Stimulated activated CD8-positive, alpha-beta memory T cell treated with anti-CD3 and anti-CD28 coated beads, Interleukin-15, amount 100 ng/mL, for 4 hours (primary cell): ENCODE measurements at regions not wholly inside any gene's neighbourhood (a gene's known extent, or its start where the extent isn't known, plus 50 kb on each side); places are given as distances from the start of the nearest gene placed in this dataset.

Source experiments
- DNase-seq, 2 donors: peaks; one replicate each; pipeline ENCODE4 v3.0.0-alpha.2; 2020; ENCODE audit warnings: low read depth in 2 of 2

DNA sequence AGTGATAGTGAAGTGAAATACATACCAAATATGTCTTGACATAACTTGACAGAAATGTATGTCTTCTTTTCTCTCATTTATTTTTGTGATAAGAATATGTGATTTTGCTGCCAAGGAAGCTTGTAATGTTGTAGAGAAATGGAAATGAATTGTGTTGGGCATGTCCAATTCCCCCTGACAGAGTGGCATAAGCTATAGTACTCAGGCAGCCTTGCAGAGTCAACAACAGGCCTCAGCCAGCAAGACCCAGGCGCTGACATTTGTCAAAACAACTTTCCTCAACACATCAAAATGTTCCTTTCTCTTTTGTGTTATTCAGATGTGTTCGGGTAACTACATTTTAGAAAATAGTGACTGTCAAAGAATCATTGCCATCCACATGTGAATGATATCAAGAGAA lies 538.1 kb upstream of the ATP11B start:
- DNase-seq, result no peak

DNA sequence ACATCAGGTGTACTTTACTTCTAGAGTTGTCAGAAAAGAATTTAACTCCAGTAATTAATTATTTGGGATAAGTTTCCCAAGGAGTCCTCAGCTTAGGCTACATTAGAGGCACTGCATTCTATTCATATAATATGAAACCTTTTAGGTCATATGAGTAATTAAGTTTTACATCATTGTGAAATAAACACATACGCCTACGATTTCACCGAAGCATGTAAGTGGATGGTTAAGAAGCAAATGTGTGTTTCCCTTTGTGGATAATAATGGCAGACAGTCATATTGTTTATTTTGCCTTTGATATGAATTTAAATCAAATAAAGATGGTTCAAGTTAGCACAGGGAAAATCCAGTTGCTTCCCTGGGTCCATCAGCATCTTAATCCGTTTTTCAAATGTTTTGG lies 535.9 kb upstream of the ATP11B start:
- DNase-seq, result no peak

DNA sequence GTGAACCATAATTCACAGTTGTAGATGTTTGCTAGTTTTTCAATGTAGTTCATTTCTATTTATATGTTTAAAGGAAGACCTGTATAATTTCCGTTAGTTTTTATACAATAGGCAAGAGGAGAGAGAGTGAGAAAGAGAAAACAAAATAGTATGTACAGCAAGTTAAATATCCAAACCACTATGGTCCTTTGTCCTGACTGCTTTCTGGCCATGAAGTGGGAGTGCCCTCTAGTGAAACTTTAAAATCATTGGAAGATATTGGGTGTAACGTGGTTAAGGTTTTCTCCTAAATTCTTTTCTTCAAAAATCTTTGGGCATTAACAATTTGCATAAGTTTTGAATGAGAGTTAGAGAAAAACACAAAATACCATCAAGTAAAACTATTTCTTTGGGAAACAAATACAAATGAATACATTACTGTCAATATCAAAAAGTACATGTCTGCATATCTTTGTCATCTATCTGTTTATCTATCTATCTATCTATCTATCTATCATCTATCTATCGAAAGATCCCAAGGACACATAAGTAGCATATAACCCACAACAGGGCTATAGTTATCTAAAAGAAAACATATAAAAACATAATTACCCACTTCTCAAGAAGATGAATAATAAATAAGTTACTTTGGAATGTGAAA lies 534.6 kb upstream of the ATP11B start:
- DNase-seq, result no peak

DNA sequence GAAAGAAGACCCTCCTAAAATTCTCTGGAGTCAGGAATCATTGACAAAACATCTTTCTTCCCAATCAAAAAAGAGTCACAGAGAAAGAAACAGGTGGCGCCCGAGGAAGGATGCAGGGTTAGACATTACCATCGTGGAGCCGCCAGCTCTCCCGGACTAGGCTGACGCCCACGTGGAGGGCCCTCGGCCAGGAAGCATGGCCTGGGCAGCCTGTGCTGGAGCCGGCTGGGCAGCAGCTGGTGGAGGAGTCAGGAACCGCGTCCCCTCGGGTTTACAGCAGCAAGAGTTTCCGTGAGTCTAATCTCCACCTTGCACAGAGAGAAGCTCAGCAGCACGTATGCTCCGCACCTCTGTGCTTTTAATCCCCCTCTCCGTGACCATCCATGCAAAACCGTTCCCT lies 533.7 kb upstream of the ATP11B start:
- DNase-seq, result no peak

DNA sequence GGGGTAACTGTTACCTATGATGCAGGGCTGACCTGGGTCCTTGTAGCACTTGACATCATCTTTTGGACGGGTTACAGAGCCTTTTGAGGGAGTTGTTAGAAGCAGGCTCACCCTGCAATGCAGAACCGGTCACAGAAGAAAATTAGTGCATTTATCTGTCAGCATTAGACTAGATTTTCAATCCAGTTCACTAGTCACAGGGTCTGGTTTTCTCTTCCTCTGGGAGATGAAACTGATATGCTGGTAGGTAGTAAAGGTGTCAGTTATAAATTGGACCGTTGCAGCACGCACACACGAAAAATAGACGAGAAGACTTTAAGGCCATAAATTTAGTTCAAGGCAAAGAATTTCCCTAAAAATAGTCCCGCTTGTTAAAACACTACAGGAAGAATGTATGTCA lies 532.3 kb upstream of the ATP11B start:
- DNase-seq, result no peak

DNA sequence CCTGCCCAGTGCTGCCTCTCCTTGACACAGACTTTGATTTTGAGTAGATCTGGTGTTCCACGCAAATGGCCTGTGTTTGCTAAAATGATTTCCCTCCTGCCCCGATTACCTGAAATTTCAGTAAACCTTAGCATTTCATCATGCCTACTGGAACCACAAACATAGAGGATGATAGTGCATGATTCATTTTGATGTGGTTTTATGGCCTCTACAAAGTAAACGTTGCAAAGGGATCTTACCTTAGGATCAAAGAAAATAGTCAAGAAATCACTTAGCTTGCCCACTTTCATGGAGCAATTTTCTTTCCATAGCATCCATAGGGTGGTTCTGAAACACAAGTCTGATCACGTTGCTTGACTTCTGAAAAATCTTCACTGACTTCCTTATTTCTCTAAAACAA lies 524.6 kb upstream of the ATP11B start:
- no peak for DNase-seq

DNA sequence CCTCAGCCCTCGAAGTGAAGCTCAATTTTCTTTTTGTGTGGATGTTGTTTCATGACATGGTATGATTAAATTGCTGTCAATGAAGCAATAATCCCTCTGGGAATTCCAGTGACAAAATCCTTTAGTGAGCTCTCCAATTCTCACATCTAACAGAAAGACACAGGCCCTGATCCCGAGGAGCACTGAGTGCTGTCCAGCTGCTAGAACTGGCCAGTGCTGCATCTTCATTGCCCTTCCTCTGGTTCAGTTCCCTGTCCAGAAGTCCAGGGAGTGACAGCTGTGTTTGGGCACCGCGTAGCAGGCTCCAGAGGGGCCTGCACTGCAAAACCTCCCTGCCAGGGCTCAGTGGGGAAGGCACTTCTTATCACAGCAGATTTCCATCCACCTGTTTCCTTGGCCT lies 516.8 kb upstream of the ATP11B start:
- DNase-seq, result no peak

DNA sequence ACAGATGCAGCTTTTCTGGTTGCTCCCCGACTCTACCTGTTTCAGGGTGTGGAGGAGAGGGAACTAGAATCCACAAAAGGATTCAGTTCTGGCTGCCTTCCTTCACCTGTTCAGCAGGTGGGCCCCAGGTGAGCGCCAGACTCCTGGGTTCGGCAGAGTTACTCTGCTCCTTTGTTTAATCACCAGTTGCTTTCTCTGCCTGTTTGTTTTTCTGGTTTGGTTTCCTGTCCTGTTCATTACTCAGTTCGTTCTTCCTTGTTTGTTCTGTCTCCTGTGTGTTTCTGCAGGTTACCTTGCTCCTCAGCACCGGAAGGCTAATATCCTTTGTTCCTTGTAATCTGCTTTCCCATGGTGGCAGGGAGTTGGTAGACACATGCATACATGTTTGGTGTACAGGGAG lies 508.5 kb upstream of the ATP11B start:
- no peak for DNase-seq

DNA sequence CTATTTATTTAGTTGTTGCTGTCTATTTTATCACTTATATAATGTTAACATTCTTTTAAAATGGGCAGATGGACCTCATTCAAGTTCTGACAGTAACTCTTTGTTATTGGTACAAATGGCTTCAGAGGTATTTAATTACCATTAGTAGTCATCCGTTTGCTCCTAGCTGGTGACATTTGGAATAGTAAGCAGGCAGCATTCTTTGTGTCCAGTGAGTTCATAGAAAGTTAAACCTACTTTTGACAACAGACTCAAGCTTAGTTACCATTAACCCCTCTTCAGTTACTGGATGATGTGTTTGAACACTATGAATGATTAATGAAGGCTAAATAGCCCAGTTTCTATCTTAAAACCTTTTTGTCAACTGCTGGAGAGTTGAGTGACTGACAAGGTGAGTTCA lies 500.7 kb upstream of the ATP11B start:
- no peak for DNase-seq

DNA sequence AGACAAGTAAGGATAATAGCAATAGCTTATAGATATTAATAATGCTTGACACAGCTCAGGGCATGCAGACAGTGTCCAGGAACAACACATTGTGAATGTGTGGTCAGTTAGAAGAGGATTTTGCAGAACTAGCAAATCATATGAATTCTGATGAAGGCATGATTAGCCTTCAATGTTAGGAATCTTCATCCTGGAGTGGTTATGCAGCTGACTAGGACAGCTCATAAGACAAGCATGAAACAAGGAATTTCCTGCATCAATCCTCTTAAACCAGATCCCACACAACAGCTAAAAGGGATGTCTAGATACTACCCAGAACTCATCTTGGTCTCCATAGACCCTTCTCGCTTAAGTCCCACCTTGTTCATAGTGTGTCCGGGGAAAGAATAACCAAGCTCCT lies 499.0 kb upstream of the ATP11B start:
- DNase-seq, result no peak

DNA sequence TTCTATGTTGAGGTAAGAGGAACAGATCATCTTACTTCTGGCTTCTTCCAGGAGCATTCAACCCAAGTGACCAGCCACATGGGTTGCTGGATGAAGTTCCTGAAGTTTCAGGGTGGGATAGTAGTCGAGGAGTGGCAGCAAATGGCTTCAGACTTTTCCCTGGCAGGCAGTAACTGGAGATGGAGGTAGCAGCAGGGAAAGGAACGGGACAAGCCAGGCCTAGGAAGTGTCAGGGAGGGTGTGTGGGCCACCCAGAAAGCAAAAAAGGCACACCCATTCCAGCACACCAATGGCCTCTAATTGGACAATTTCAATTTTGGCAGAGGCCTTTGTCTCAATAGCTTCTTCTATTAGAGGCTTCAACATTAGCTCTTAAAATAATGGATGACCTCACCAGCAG lies 498.6 kb upstream of the ATP11B start:
- no peak for DNase-seq

DNA sequence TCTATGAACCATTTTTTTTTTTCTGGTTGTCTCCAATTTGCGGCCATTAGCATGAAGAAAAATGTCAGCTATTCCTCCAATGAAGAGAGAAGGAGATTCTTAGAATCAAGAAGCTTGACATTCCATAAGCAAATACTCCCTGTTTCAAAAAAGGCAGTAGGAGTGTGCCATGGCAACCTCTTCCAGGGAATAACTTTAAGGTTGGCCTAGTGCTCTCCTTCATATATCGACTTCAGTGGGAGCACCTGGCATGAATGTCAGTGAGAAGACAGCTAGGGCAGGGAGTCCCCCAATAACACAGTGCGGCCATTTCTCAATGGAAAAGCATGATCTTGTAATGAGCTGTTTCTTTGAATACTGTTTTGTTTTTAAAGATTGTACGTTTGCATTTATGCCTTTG lies 493.0 kb upstream of the ATP11B start:
- no peak for DNase-seq

DNA sequence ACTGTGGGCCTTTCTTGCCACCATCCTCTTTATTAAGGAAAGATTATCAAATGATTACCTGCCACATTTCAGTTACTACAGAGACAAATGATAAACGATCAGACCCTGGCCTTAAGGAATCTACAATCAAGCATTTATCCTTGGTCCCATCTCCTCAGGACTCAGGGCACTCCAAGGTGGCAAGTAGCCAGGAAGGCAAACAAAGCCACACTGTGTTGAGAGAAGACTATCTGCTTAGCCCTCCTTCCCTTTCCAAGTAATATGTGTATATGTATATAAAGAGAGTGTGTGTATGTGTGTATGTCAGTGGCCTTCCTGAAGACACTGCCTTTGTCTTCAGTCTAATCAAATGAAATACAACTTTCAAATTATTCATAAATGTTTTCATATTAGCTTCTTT lies 490.1 kb upstream of the ATP11B start:
- no peak for DNase-seq

DNA sequence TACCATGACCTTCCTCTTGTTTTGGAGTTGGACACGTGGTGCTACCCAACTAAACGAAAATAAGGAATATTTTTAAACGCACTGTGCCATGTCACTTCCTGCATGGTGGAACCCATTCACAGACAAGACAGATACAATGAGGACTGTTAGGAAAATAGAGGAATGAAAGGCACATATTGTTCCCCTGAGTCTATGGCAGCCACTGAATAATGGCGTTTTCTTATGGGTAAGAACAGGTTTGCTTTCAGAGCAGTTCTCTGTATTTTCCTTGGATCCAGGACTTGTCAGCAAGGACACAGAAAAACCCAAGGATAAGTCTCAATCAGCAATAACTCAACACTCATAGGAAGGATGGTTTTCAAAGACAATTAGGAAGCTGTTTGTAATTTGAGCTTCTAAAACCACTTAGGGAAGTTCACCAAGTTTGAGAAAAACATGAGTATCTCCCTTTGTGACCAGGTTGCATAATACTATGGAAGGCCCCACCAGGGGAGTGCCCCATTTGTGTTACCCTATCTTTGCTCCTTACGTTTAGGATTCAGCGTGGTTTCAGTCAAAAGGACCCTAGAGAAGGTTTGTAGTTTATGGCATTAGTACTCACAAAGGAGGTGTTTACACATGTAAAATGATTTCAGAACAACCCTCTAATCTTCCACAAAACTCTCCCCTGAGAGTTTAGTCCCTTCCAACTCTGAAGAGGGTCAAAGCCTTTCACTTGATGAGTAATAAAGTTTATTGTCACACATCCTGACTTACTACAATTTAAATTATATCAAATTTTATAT lies 487.2 kb upstream of the ATP11B start:
- no peak for DNase-seq

DNA sequence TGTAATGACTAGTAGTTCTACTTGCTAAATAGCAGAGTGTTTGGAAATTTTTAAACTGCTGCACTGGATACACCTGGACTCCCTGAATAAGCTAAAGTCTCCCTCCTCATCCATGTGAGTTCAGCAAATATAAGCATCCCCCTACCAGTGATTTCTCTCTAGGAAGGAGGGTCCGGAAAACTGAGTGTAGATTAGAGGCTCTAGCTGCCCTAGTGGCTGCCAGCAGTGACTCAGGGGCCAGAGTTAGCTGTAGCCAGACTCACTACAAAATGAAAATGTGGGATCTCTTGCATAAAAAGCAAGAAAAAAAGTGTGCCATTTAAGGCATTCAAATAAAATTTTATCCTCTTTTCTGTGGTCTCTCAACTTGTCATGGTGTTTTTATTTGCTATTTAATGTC lies 485.0 kb upstream of the ATP11B start:
- no peak for DNase-seq

DNA sequence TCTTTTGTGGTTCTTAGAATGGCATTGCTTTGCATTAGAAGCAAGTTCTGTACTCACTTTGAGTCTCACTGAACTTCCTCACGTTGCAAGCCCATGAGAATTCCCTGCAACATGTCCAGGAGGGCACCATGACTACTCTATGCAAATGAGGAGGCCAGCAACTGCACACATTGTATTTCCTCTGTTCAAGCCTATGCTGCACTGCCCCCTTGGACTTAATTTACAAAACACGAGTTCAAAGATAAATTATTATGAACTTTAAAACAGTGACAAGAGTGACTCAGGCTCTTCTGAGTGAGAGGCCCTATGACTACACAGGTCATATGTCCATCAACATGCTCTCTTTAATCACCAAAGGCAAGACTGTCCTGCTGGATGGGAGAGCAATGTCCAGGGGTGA lies 484.2 kb upstream of the ATP11B start:
- no peak for DNase-seq

DNA sequence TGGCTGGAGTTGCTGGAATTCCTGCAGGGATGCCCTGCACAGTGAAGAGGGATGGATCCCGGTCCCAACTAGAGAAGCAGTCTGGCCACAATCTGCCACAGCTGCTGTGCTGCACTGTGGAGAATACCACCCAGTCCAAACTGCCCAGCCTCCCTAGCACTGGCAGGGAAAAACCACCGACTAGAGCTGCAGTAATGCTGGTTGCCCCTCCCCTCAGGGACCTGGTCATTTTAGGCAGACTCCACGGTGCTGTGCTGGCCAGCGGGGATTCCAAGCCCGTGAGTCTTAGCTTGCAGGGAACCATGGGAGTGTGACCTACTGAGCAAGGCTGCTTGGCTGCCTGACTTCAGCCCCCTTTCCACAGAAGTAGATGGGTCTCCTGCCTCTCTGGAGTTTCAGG lies 478.0 kb upstream of the ATP11B start:
- no peak for DNase-seq

DNA sequence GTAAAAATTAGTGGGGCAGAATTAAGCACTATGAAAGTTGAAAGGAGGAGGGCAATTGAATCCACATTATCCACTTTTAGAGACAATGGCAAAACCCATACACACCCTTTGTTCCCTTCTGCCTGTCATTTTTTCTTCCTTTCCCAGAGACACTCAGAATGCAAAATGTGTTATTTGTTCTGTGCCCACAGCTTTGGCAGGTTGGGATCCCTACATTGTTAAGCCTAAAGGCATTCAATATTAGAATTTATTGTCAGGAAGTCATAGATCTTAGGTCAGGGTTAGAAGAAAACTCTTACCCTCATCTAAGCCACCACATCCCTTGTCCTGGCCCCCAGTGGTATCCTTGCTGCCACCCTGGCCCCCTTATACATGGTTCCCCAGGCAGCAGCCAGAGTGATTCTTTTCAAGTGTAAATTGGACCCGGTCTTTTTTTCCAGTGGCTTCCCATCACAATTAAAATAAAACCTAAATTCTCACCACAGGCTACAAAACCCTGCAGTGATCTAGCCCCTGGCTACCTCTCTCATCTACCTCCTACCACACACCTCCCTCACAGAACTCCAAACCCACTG lies 470.1 kb upstream of the ATP11B start:
- DNase-seq, result no peak

DNA sequence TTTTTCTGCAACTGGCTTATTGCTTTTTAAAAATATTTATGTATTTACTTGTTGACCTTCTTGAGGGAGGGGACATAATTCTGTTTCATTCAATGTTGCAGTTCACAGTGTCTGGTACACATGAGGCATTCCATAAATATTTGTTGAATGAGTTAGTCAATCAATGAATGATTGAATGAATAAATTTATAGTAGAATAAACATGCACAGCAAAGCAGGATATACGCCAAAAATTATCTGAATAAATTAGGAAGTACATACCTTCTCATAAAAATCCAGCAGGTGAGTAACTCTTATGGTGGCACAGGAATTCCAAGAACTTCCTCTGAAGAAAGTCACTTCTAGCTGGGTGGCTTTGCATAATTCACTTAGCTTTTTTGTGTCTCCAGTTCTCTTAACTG lies 469.4 kb upstream of the ATP11B start:
- DNase-seq, result no peak

DNA sequence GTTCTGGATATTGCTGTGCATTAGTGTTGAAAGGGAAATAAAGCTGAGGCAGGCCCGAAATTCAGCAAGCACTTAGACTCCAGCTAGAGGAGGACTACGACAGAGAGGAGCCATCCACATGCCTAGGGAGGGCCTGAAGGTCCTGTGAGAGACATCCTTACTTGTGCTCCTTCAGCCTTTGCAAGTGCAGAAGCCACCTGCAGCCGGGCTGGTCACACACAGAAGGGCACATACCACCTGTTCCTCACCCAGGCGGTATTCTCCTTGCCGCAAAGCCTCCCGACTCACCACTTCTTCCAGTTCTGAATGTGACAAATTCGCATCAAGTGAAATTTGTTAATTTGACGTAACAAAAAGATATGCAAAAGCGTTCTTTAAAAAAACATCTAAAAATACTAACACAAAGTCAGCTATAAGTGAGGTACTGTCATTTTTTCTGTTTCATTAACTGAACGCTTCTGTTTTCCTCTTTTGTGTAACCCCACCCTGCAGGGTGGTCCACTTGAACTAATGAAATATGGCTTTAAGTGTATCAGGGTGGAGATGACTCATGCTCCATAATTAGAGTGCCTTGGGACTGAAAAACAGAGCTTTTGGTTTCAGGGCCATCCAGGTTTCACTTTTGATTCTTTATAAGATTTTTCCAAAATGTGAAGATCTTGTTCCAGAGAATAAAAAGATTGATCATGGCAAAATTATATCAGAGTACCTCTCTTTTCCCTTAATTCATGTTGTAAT lies 467.9 kb upstream of the ATP11B start:
- no peak for DNase-seq

DNA sequence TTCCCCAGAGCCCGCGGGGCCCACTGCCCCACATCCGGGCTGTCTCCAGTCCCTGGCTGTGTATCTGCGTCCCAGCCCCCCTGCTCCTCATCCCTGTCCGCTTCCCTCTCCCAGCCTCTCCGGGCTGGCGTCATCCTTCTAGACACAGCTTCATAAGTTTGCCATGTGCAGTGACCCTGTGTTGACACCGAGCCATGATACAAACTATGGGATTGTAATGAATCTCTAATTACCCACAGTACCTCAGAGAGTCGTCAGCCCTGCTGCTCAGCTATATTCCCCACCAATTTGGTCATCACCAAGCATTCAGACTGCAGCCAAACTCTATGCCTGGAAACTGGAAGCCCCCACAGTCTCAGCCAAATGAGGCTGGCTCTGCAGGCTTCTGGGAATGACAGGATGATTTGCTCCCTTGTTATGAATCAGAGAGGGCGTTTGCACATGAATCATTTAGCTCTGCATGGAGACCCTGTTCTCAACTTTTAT lies 466.1 kb upstream of the ATP11B start:
- no peak for DNase-seq

DNA sequence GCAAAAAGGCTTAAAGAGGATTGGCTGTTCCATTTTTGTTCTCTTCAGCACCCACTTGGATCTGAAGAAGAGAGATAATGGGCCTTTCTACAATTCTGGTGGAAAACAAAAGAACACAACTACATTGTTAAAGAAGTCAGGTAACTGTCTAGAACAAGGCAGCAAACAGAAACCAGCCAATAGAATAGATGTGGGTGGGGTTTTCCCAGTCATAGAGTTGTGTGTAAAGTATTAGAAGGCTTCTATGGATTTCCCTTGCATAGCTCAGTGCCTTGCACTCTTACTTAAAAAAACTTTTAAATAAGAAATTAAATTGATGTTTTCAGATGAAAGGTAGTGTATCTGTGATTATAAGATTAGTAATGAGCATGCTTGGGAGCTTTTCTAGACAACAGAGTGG lies 462.7 kb upstream of the ATP11B start:
- no peak for DNase-seq

DNA sequence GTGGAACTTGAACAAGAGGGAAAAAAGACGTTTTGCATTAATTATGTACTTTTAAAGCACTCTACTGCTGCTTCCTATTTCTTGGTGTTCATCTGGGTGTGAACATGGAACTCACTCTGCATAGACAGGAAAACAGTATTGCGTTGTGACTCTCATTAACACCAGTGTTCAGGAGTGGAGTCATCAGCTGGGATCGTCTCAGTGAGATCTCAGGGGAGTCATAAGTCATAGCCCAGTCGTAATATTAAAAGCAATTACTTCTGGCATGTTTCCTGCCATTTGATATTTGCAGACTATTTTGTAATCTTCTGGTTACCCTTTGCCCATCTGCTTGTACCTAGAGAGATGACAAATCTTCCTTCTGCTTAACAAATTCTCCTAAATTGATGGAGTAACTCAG lies 462.0 kb upstream of the ATP11B start:
- DNase-seq, result no peak
